H1 (cell line): ENCODE measurements at regions not wholly inside any gene's neighbourhood (a gene's known extent, or its start where the extent isn't known, plus 50 kb on each side); places are given as distances from the start of the nearest gene placed in this dataset.

ENCODE experiments used
- CTCF ChIA-PET: fragments of 300-600 bp; sonication (Branson Sonifier 250); formaldehyde crosslinking; loops from one replicate; lab custom pipeline; 2021; ENCODE audit not compliant: partially characterized antibody; lab: Charles Lee
- POLR2A ChIA-PET: fragments of 300-600 bp; sonication (Branson Sonifier 250); formaldehyde crosslinking; loops from one replicate; lab custom pipeline; 2021; ENCODE audit warnings: inconsistent platforms; ENCODE audit not compliant: partially characterized antibody; lab: Charles Lee
- DNase-seq, 2 experiments: peaks; one replicate each; pipeline versions ENCODE4 v3.0.0 to v3.0.0-alpha.2; 2010 to 2022; ENCODE audit warnings: low spot score in 2 of 2, low read depth in 1 of 2, mixed read lengths in 1 of 2
- FAIRE-seq: peaks from 2 replicates; lab custom pipeline; 2011; peaks lifted over from hg19 to GRCh38; lab: Jason Lieb, UNC
- H2AFZ ChIP-seq: 2 replicates; pipeline ENCODE4 v1.8.1; 2012; ENCODE audit warnings: low read length, inconsistent platforms
- H2AK5ac ChIP-seq: 2 replicates; pipeline ENCODE4 v1.6.1; 2013; ENCODE audit warnings: low read depth, low read length
- H2BK120ac ChIP-seq: replicated peaks from 2 replicates; pipeline ENCODE3; 2013; ENCODE audit warnings: low read depth, low read length, inconsistent platforms
- H2BK12ac ChIP-seq: 2 replicates; pipeline ENCODE4 v1.6.1; 2013; ENCODE audit warnings: low read depth, low read length
- H2BK15ac ChIP-seq: 2 replicates; pipeline ENCODE4 v1.6.1; 2013; ENCODE audit warnings: low read length
- H2BK20ac ChIP-seq: 2 replicates; pipeline ENCODE4 v1.6.1; 2013; ENCODE audit warnings: low read length
- H2BK5ac ChIP-seq: 2 replicates; pipeline ENCODE4 v1.6.1; 2013; ENCODE audit warnings: low read depth, low read length
- H3K14ac ChIP-seq: 2 replicates; pipeline ENCODE4 v1.6.1; 2013; ENCODE audit warnings: inconsistent platforms; ENCODE audit not compliant: insufficient read length
- H3K18ac ChIP-seq: 2 replicates; pipeline ENCODE4 v1.6.1; 2013; ENCODE audit warnings: low read length; ENCODE audit errors: extremely low read depth
- H3K23ac ChIP-seq: 2 replicates; pipeline ENCODE4 v1.6.1; 2013; ENCODE audit warnings: inconsistent platforms; ENCODE audit not compliant: insufficient read length
- H3K23me2 ChIP-seq: 2 replicates; pipeline ENCODE4 v1.6.1; 2013; ENCODE audit warnings: low read depth, low read length
- H3K27ac ChIP-seq: 2 replicates; pipeline ENCODE4 v1.6.1; 2011; ENCODE audit warnings: low read depth, low read length, inconsistent platforms
- H3K27me3 ChIP-seq, 4 experiments: replicated peaks in 1 of 4; 1 replicate in 1 of 4; 2 replicates in 3 of 4; pipeline versions ENCODE4 v1.6.1 to v1.8.1; 2011 to 2013; ENCODE audit warnings: low read length in 3 of 4, mild to moderate bottlenecking in 3 of 4, inconsistent platforms in 2 of 4, mixed read lengths in 2 of 4, moderate library complexity in 1 of 4; ENCODE audit not compliant: control insufficient read depth in 3 of 4, insufficient read depth in 3 of 4; ENCODE audit errors: extremely low read depth in 1 of 4
- H3K36me3 ChIP-seq, 4 experiments: 2 replicates each; pipeline versions ENCODE4 v1.6.1 to v1.8.1; 2011 to 2013; ENCODE audit warnings: mild to moderate bottlenecking in 4 of 4, low read length in 3 of 4, moderate library complexity in 2 of 4, control low read depth in 1 of 4, inconsistent platforms in 1 of 4; ENCODE audit not compliant: insufficient read depth in 4 of 4, control insufficient read depth in 2 of 4
- H3K4ac ChIP-seq: replicated peaks from 2 replicates; pipeline ENCODE3; 2013; ENCODE audit warnings: low read length, low read depth, mixed read lengths, inconsistent platforms; ENCODE audit not compliant: insufficient read length
- H3K4me1 ChIP-seq, 4 experiments: replicated peaks in 1 of 4; 1 replicate in 1 of 4; 2 replicates in 3 of 4; pipeline versions ENCODE4 v1.6.1 to v1.8.1; 2011 to 2013; ENCODE audit warnings: low read length in 3 of 4, inconsistent platforms in 2 of 4, mixed read lengths in 1 of 4; ENCODE audit not compliant: insufficient read depth in 4 of 4, control insufficient read depth in 3 of 4
- H3K4me2 ChIP-seq, 2 experiments: 2 replicates each; pipeline versions ENCODE4 v1.6.1 to v1.8.1; 2011 to 2013; ENCODE audit warnings: low read depth in 2 of 2, low read length in 2 of 2, control low read depth in 1 of 2, inconsistent platforms in 1 of 2, mild to moderate bottlenecking in 1 of 2; ENCODE audit not compliant: insufficient read depth in 1 of 2
- H3K4me3 ChIP-seq, 4 experiments: fragments of 200-600, 300-600 bp in 1 of 4; sonication (generic), shearing (Covaris generic), sonication (Bioruptor Twin) in 1 of 4; 2 replicates each; pipeline versions ENCODE4 v1.5.1 to v1.8.1; 2011 to 2016; ENCODE audit warnings: low read length in 4 of 4, low read depth in 3 of 4, control low read depth in 2 of 4, inconsistent platforms in 2 of 4, mild to moderate bottlenecking in 2 of 4, mixed read lengths in 1 of 4, moderate library complexity in 1 of 4; ENCODE audit not compliant: insufficient read depth in 2 of 4; ENCODE audit errors: extremely low read depth in 1 of 4
- H3K56ac ChIP-seq: replicated peaks from 2 replicates; pipeline ENCODE3; 2013; ENCODE audit warnings: low read depth, mild to moderate bottlenecking, mixed read lengths, low read length, inconsistent platforms; ENCODE audit not compliant: insufficient read length
- H3K79me1 ChIP-seq: 2 replicates; pipeline ENCODE4 v1.6.1; 2013; ENCODE audit warnings: low read depth, low read length, control low read depth
- H3K79me2 ChIP-seq, 2 experiments: 2 replicates each; pipeline versions ENCODE4 v1.6.1 to v1.8.1; 2012 to 2013; ENCODE audit warnings: low read length in 2 of 2, mild to moderate bottlenecking in 2 of 2, inconsistent platforms in 1 of 2; ENCODE audit not compliant: insufficient read depth in 2 of 2, control insufficient read depth in 1 of 2
- H3K9ac ChIP-seq, 4 experiments: replicated peaks in 1 of 4; 1 replicate in 1 of 4; 2 replicates in 3 of 4; pipeline versions ENCODE4 v1.6.1 to v1.8.1; 2011 to 2013; ENCODE audit warnings: low read depth in 3 of 4, low read length in 3 of 4, control low read depth in 2 of 4, mild to moderate bottlenecking in 2 of 4, moderate library complexity in 2 of 4, inconsistent platforms in 1 of 4; ENCODE audit errors: extremely low read depth in 1 of 4
- H3K9me3 ChIP-seq, 2 experiments: 2 replicates each; pipeline versions ENCODE4 v1.6.1 to v1.8.1; 2012 to 2013; ENCODE audit warnings: mild to moderate bottlenecking in 2 of 2, moderate library complexity in 2 of 2, control low read depth in 1 of 2, inconsistent platforms in 1 of 2, low read depth in 1 of 2, low read length in 1 of 2, mixed read lengths in 1 of 2; ENCODE audit not compliant: insufficient read depth in 2 of 2
- H4K20me1 ChIP-seq, 2 experiments: replicated peaks in 1 of 2; 2 replicates each; pipeline versions ENCODE3 to v1.8.1; 2011 to 2013; ENCODE audit warnings: inconsistent platforms in 2 of 2, low read length in 2 of 2, mild to moderate bottlenecking in 1 of 2; ENCODE audit not compliant: insufficient read depth in 2 of 2, control insufficient read depth in 1 of 2
- H4K5ac ChIP-seq: 2 replicates; pipeline ENCODE4 v1.6.1; 2013; ENCODE audit warnings: low read length, low read depth, mixed read lengths, inconsistent platforms; ENCODE audit not compliant: insufficient read length
- H4K8ac ChIP-seq: 2 replicates; pipeline ENCODE4 v1.8.0; 2013; ENCODE audit warnings: mild to moderate bottlenecking, moderate library complexity, low read length, inconsistent platforms; ENCODE audit not compliant: insufficient read depth; ENCODE audit errors: extremely low read depth
- H4K91ac ChIP-seq: replicated peaks from 2 replicates; pipeline ENCODE3; 2013; ENCODE audit warnings: low read length, mixed read lengths, inconsistent platforms; ENCODE audit not compliant: insufficient read length
- BRCA1 ChIP-seq: IDR thresholded peaks from 2 replicates; pipeline ENCODE4 v1.6.1; 2012; ENCODE audit warnings: low read depth, low read length, improper control_type of control experiment
- CREB1 ChIP-seq: IDR thresholded peaks from 2 replicates; pipeline ENCODE4 v1.6.1; 2012; ENCODE audit warnings: inconsistent platforms
- CTBP2 ChIP-seq: IDR thresholded peaks from 2 replicates; pipeline ENCODE4 v1.7.0; 2011; ENCODE audit warnings: borderline replicate concordance, mild to moderate bottlenecking, moderate library complexity, mixed read lengths, low read length; ENCODE audit not compliant: insufficient read depth, insufficient read length
- EGR1 ChIP-seq: IDR thresholded peaks from 2 replicates; pipeline ENCODE4 v1.6.1; 2011; ENCODE audit warnings: low read depth, low read length, borderline replicate concordance
- GABPA ChIP-seq: IDR thresholded peaks from 2 replicates; pipeline ENCODE4 v1.6.1; 2011; ENCODE audit warnings: mild to moderate bottlenecking, low read length, moderate library complexity, borderline replicate concordance; ENCODE audit not compliant: insufficient read depth
- HDAC2 ChIP-seq, 2 experiments: fragments of 300-600 bp in 1 of 2; sonication (generic) in 1 of 2; IDR thresholded peaks; 2 replicates each; pipeline ENCODE4 v1.6.1; 2011 to 2012; ENCODE audit warnings: low read depth in 2 of 2, low read length in 2 of 2, mild to moderate bottlenecking in 2 of 2, moderate library complexity in 2 of 2, borderline replicate concordance in 1 of 2, inconsistent platforms in 1 of 2
- JUND ChIP-seq: IDR thresholded peaks from 2 replicates; pipeline ENCODE4 v1.6.1; 2011; ENCODE audit warnings: mild to moderate bottlenecking, improper control_type of control experiment, low read length
- RFX5 ChIP-seq: IDR thresholded peaks from 2 replicates; pipeline ENCODE4 v1.6.1; 2011; ENCODE audit warnings: low read depth, low read length, improper control_type of control experiment, borderline replicate concordance
- RXRA ChIP-seq: IDR thresholded peaks from 2 replicates; pipeline ENCODE4 v1.6.1; 2011; ENCODE audit warnings: low read depth, mild to moderate bottlenecking, low read length, moderate library complexity; ENCODE audit not compliant: insufficient read depth
- SP4 ChIP-seq: IDR thresholded peaks from 2 replicates; pipeline ENCODE4 v1.6.1; 2012; ENCODE audit warnings: low read length, inconsistent platforms
- SRF ChIP-seq: IDR thresholded peaks from 2 replicates; pipeline ENCODE4 v1.6.1; 2011; ENCODE audit warnings: mild to moderate bottlenecking, low read depth, low read length, moderate library complexity
- TBP ChIP-seq: IDR thresholded peaks from 2 replicates; pipeline ENCODE4 v1.6.1; 2011; ENCODE audit warnings: low read depth, low read length, improper control_type of control experiment
- WGBS, 2 experiments: shearing (Covaris generic) in 1 of 2; methylation state at CpG; one replicate each; pipeline versions ENCODE4 v1.1.6 to v1.1.7; 2013 to 2015; ENCODE audit warnings: low lambda C conversion rate in 2 of 2, mixed read lengths in 2 of 2, inconsistent platforms in 1 of 2, low coverage in 1 of 2, missing lambda C conversion rate in 1 of 2; ENCODE audit not compliant: insufficient replicate concordance in 2 of 2, insufficient coverage in 1 of 2, insufficient read length in 1 of 2; ENCODE audit errors: extremely low coverage in 1 of 2, missing lambda C conversion rate in 1 of 2; 5-methylcytosine and 5-hydroxymethylcytosine counted together
- TF ChIP-seq, protein P1 (sequence below), 3 experiments: IDR thresholded peaks; 1 replicate in 2 of 3; 2 replicates in 1 of 3; pipeline versions ENCODE4 v1.5.1 to v1.6.1; 2011; ENCODE audit warnings: low read length in 3 of 3, mild to moderate bottlenecking in 3 of 3, inconsistent platforms in 2 of 3, low read depth in 1 of 3, moderate library complexity in 1 of 3; ENCODE audit not compliant: insufficient read depth in 1 of 3; ENCODE audit errors: control extremely low read depth in 1 of 3

- no peak for DNase-seq
- Histone ChIP-seq H3K27me3 (no peaks in the 10 kb centered on the region), H2BK15ac (no peak overlapping the region), H3K79me2 (no peaks in the 10 kb centered on the region), H4K20me1 (no peaks in the 10 kb centered on the region), H3K4me2 (no peak overlapping the region), H3K79me1 (no peaks in the 10 kb centered on the region), H2BK12ac (no peak overlapping the region), H4K91ac (no peak overlapping the region), H3K36me3 (no peaks in the 10 kb centered on the region), H3K23me2 (no peaks in the 10 kb centered on the region), H2AK5ac (no peak overlapping the region), H3K56ac (no peak overlapping the region), H3K4me3 (no peak overlapping the region), H3K4ac (no peak overlapping the region), H2BK5ac (no peak overlapping the region), H3K27ac (no peak overlapping the region), H3K18ac (no peak overlapping the region), H3K9me3 (no peaks in the 10 kb centered on the region), H3K14ac (no peak overlapping the region), H2BK20ac (no peak overlapping the region), H3K9ac (no peak overlapping the region), H3K23ac (no peak overlapping the region), H3K4me1 (no peaks in the 10 kb centered on the region), H2BK120ac (no peak overlapping the region), H4K8ac (no peak overlapping the region), H4K5ac (no peak overlapping the region), H2AFZ (no peak overlapping the region)
- no peak for FAIRE-seq
- 100% methylated on average over 1 of the region's 1 CpG; no CpG with 5 or more reads in 1 of the 2 experiments for WGBS, 2 experiments
- POLR2A ChIA-PET, result no interaction called here
- CTCF ChIA-PET, result interaction anchor here (0.7 to 4.8 kb wide), 7 partner anchors 59 to 797 kb away, joined by 3 to 31 read pairs (median 3); no protein-coding TSS in a partner anchor
- TF ChIP-seq BRCA1 (no peak), JUND (no peak), SRF (no peak), TBP (no peak), CTBP2 (no peak), HDAC2 (IDR thresholded peaks at IDR 0.05; ENCODE audit: borderline replicate concordance in 1 of 2, low read depth in 2 of 2, low read length in 2 of 2) (no peak), GABPA (no peak), EGR1 (no peak), RFX5 (no peak), RXRA (no peak), SP4 (no peak), CREB1 (no peak)
- TF ChIP-seq, protein P1, sequence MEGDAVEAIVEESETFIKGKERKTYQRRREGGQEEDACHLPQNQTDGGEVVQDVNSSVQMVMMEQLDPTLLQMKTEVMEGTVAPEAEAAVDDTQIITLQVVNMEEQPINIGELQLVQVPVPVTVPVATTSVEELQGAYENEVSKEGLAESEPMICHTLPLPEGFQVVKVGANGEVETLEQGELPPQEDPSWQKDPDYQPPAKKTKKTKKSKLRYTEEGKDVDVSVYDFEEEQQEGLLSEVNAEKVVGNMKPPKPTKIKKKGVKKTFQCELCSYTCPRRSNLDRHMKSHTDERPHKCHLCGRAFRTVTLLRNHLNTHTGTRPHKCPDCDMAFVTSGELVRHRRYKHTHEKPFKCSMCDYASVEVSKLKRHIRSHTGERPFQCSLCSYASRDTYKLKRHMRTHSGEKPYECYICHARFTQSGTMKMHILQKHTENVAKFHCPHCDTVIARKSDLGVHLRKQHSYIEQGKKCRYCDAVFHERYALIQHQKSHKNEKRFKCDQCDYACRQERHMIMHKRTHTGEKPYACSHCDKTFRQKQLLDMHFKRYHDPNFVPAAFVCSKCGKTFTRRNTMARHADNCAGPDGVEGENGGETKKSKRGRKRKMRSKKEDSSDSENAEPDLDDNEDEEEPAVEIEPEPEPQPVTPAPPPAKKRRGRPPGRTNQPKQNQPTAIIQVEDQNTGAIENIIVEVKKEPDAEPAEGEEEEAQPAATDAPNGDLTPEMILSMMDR (IDR thresholded peaks at IDR 0.05; ENCODE audit: control extremely low read depth in 1 of 3, insufficient read depth in 1 of 3, low read depth in 1 of 3, low read length in 3 of 3), result no peak
Measured at GRCh38 chr14:65162031-65162430, 59.7 kb upstream of the MAX start.
